Right renal cortex interstitium (tissue), 3 donors: ENCODE measurements at regions not wholly inside any gene's neighbourhood (a gene's known extent, or its start where the extent isn't known, plus 50 kb on each side); places are given as distances from the start of the nearest gene placed in this dataset.
"Not testable (repeated sequence)": the region's sequence is repeated elsewhere in the genome, so short reads cannot be mapped to it uniquely, and the experiment has no call there.

Experiments used
- DNase-seq, 3 donors: peaks; one replicate each; pipeline ENCODE4 v3.0.0-alpha.2; 2013; ENCODE audit warnings: low read depth in 3 of 3, low spot score in 2 of 3

DNA sequence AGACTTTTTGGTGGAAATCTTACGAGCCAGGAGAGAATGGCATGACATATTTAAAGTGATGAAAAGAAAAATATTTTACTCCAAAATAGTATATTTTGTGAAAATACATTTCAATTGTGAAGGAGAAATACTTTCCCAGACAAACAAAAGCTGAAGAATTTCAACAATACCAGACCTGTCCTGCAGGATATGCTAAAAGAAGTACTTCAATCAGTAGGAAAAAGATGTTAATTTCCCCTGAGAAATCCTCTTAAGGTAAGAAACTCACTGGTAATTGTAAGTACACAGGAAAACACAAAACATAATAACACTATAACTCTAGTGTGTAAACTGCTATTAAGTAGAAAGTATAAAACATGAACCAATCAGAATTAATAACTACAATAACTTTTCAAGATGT lies 341.8 kb upstream of the GJE1 start:
- no peak for DNase-seq

GRCh38 chr6:141788096-141788495 lies 344.6 kb upstream of the GJE1 start:
- no peak for DNase-seq

- no peak for DNase-seq
These were observed 349.1 kb upstream of the GJE1 start for GRCh38 chr6:141783585-141783984.

GRCh38 chr6:141780296-141780695 lies 352.4 kb upstream of the GJE1 start:
- DNase-seq, result no peak

DNA sequence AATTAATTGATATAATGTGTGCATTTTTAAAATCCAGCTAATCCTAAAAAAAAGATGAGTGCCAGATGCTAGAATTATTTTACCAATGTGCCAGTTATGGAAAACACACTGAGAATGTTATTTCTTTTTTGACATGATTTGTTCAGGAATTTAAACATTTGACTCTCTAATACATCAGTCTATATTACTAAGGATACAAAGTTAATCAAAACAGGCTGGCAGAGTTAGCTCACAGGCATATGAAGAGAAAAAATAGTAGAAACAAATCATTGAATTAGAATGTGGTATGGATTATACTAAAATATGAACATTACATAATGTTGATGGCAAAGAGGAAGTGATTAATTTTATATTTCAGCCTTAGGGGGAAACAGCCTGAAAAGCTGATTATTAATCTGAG lies 368.3 kb upstream of the GJE1 start:
- DNase-seq, result no peak

DNA sequence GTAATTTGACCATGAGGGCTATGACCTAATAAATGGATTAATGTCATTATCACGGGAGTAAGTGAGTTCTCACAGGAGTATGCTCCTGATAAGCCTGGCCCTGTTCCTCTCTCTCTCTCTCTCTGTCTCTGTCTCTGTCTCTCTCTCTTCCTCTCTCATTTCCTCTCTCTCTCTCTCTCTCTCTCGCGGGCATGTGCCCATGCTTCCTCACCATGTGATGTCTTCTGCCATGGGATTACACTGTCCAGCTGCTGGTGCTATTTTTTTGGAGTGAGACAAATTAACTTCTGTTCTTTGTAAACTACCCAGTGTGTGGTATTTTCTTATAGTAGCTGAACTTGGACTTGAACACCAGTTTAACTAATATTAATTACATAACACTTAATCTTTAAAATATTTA lies 374.3 kb upstream of the GJE1 start:
- DNase-seq, result no peak

- DNase-seq, result no peak
These were observed 379.5 kb upstream of the GJE1 start for GRCh38 chr6:141753180-141753579.

DNA sequence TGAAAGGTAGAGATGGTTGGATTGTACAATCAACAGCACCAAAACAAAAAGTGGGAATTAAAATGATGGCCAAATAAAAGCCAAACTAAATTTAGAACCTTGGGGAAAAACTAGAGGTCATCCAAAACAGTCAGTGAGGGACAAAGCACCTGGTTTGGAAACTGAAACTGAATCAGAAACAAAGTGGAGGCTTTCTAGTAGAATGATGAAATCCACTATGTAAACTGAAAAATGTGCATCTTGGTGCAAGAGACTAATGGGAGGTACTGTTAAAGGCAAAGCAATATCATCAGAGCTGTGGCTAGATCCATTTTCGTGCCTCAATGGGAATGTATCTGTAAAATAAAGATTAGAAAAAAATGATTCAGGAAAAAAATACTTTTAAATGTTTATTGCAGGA lies 380.0 kb upstream of the GJE1 start:
- no peak for DNase-seq

GRCh38 chr6:141746324-141746723 lies 386.4 kb upstream of the GJE1 start:
- not testable (repeated sequence) for DNase-seq

- DNase-seq, result no peak
These were observed 387.8 kb upstream of the GJE1 start for GRCh38 chr6:141744971-141745370.

DNA sequence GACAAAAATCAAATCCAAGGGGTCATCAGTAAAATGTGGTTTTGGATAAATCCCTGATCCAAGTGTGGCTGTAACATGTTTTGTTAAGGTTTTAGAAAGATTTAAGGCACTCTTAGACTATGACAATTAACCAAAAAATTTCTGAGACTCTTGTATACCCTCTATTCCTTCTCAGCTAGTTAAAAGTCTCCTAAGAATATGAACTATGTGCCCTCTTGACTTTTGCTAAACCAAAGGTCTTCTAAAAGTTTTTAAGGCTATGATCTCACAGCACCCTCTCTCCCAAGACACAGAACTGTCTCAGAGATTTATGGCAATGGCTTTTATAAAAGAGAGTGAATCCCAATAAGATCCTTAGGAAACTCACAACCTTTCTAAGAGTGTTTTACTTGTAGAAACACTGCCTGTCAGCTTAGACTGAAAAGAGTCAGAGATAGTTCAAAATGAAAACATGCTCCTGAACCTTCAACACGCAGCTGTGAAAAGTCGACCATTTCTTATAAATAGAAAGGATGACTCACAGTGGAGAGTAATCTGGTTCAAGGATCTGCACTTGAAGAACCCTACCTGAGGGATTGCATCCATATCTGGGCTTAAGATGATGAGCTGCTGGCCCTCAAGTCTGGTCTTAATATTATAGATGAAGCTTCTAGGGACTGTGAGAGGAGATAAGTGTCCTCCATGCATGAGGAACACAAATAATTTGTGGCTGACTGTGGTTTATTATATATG lies 388.4 kb upstream of the GJE1 start:
- DNase-seq, result no peak

- DNase-seq, result no peak
These were observed 396.6 kb upstream of the GJE1 start for GRCh38 chr6:141736104-141736503.

DNA sequence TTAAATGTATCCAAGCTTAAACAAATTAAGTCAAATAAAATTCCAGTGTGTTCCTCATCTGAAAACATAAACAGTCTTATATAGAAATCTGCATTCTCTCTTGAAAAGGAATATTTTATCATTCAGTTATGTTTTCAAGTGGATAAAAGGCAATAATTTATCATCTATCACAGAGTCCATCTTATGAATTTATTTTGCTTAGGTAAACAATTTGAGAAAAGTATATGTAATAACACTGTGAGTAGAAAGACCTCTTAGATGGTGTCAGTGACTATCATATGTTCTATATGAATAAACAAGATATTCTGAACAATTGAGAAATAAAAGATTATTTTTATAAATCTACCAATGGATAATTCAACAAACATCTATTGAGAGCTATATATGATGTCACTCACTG lies 397.6 kb upstream of the GJE1 start:
- no peak for DNase-seq

GRCh38 chr6:141734071-141734840 lies 398.5 kb upstream of the GJE1 start:
- DNase-seq, result no peak

DNA sequence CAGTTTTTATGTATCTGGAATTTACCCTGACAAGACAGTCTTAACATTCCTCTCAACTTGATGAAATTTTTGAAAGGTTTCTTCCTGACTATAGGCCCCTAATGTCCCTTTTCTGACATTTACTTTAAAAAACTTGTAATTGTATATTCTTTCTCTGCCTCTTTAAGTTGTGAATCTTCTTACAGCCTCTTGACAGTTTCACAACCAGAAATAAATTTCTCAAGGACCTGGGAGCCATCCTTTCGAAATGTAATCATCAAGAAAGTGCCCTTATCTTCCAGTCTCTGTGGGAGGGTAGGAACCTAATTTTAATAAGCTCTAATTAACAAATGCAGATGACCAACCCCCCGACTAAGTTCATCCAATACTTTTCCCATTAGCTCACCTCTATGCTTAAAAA lies 403.6 kb upstream of the GJE1 start:
- DNase-seq, result no peak

DNA sequence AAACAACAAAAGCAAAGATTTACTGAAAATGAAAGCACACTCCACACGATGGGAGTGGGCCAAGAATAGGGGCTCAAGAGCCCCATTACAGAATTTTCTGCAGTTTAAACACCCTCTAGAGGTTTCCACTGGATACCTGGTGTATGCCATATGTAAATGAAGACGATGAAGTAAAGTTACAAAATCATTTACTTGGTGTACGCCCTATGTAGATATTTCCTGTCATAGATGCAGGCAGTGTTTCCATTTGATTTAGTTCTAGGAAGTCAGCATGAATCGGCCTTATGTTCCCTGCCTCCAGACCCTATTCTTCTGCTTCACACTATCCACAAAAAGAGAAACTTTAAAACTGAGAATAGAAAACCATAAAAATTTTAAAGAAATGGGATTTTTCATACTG lies 404.4 kb upstream of the GJE1 start:
- DNase-seq, result no peak

GRCh38 chr6:141726248-141726647 lies 406.5 kb upstream of the GJE1 start:
- DNase-seq, result no peak

DNA sequence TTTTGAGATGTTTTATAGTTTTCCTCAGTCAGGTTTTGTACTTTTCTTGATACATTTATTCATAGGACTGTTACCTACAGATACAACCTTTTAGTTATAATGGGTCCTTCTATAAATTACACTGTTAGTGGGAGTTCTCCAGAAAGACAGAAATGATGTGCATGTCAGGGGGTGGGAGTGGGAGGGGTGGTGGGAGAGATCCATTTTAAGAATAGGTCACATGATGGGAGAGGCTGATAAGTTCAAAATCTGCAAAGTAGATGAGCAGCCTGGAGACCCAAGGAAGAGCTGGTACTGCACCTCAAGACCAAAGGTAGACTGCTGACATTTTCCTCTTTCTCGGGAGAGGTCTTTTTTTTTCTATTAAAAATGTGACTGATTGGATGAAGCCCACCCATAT lies 408.0 kb upstream of the GJE1 start:
- no peak for DNase-seq

DNA sequence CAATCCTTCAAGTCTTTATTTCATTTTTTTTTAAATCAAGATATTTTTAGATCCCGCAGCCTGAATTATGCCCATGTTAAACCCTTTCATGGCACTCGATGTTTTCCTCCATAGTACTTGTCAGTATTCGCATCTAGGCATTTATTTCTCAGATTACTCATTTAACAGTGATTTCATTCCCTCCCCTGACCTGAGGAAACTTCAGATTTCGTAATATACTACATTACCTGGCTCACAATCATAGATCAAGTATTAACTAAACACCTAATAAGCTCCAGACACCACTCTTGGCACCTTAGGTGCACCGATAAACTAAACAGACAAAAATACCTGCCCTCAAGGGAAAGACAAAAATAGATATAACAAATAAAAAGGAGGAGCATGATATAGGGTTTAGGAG lies 413.2 kb upstream of the GJE1 start:
- no peak for DNase-seq

GRCh38 chr6:141705431-141705830 lies 427.3 kb upstream of the GJE1 start:
- no peak for DNase-seq

GRCh38 chr6:141704151-141704550 lies 428.6 kb upstream of the GJE1 start:
- DNase-seq, result no peak

GRCh38 chr6:141701732-141702131 lies 431.0 kb upstream of the GJE1 start:
- no peak for DNase-seq
